Activated T-cell treated with anti-CD3 and anti-CD28 coated beads, Interleukin-2, amount 50 U/mL, for 72 hours (primary cell): ENCODE measurements at regions not wholly inside any gene's neighbourhood (a gene's known extent, or its start where the extent isn't known, plus 50 kb on each side); places are given as distances from the start of the nearest gene placed in this dataset.
A peak's percentile ranks its signal among the peaks of the same experiment; 100 is the strongest.
"Not testable (repeated sequence)": the region's sequence is repeated elsewhere in the genome, so short reads cannot be mapped to it uniquely, and the experiment has no call there.

ENCODE experiments used
- ATAC-seq, 2 donors: fragments of 150-1000 bp; cut with Tn5 transposase; replicated peaks in 1 of 2; 2 replicates each; pipeline ENCODE4 v1.10.0; 2021; ENCODE audit warnings: moderate library complexity in 2 of 2, mild to moderate bottlenecking in 1 of 2
- DNase-seq, 2 donors: peaks; one replicate each; pipeline ENCODE4 v3.0.0; 2021 to 2022; ENCODE audit warnings: mixed read lengths in 1 of 2
- H3K27ac Mint-ChIP-seq: one replicate; pipeline ENCODE4 v1.8.0; 2022; ENCODE audit warnings: mild to moderate bottlenecking, moderate library complexity, mixed read lengths
- H3K27me3 Mint-ChIP-seq: one replicate; pipeline ENCODE4 v1.8.0; 2022; ENCODE audit warnings: low read depth, mixed read lengths
- H3K36me3 Mint-ChIP-seq, 2 donors: one replicate each; pipeline ENCODE4 v1.8.0; 2022; ENCODE audit warnings: mixed read lengths in 2 of 2, mild to moderate bottlenecking in 1 of 2; ENCODE audit not compliant: insufficient read depth in 2 of 2
- H3K4me1 Mint-ChIP-seq: one replicate; pipeline ENCODE4 v1.8.0; 2022; ENCODE audit warnings: low read depth, mixed read lengths
- H3K4me3 Mint-ChIP-seq, 2 donors: one replicate each; pipeline ENCODE4 v1.8.0; 2022; ENCODE audit warnings: mild to moderate bottlenecking in 2 of 2, mixed read lengths in 2 of 2, moderate library complexity in 2 of 2
- H3K9me3 Mint-ChIP-seq, 2 donors: one replicate each; pipeline ENCODE4 v1.8.0; 2022; ENCODE audit warnings: mixed read lengths in 2 of 2

GRCh38 chr1:196366-196765 is 255.1 kb downstream of the OR4F29 start:
- H3K27me3 Mint-ChIP-seq, H3K36me3 Mint-ChIP-seq, DNase-seq, H3K4me3 Mint-ChIP-seq, ATAC-seq, H3K27ac Mint-ChIP-seq, H3K9me3 Mint-ChIP-seq, H3K4me1 Mint-ChIP-seq: not testable (repeated sequence)

- not testable (repeated sequence) for H3K4me3 Mint-ChIP-seq, H3K36me3 Mint-ChIP-seq, H3K27ac Mint-ChIP-seq, H3K9me3 Mint-ChIP-seq, ATAC-seq, H3K27me3 Mint-ChIP-seq, H3K4me1 Mint-ChIP-seq
- peak in 1 of 2 donors; percentile 13 for DNase-seq
Measured at GRCh38 chr1:191296-192049, 260.0 kb downstream of the OR4F29 start.

- not testable (repeated sequence) for DNase-seq, H3K36me3 Mint-ChIP-seq, H3K4me3 Mint-ChIP-seq, H3K9me3 Mint-ChIP-seq, H3K4me1 Mint-ChIP-seq, ATAC-seq, H3K27me3 Mint-ChIP-seq, H3K27ac Mint-ChIP-seq
Measured at GRCh38 chr1:190678-191077, 260.8 kb downstream of the OR4F29 start.

- ATAC-seq, H3K4me3 Mint-ChIP-seq, H3K36me3 Mint-ChIP-seq, H3K4me1 Mint-ChIP-seq, H3K27me3 Mint-ChIP-seq, H3K27ac Mint-ChIP-seq, H3K9me3 Mint-ChIP-seq, DNase-seq: not testable (repeated sequence)
Measured at GRCh38 chr1:189915-190314, 261.6 kb downstream of the OR4F29 start.

- H3K9me3 Mint-ChIP-seq, ATAC-seq, H3K4me1 Mint-ChIP-seq, H3K36me3 Mint-ChIP-seq, H3K4me3 Mint-ChIP-seq, H3K27me3 Mint-ChIP-seq, H3K27ac Mint-ChIP-seq, DNase-seq: not testable (repeated sequence)
Measured at GRCh38 chr1:189270-189669, 262.2 kb downstream of the OR4F29 start.

- H3K27me3 Mint-ChIP-seq, DNase-seq, H3K4me3 Mint-ChIP-seq, H3K27ac Mint-ChIP-seq, H3K4me1 Mint-ChIP-seq, H3K9me3 Mint-ChIP-seq, H3K36me3 Mint-ChIP-seq, ATAC-seq: not testable (repeated sequence)
Measured at GRCh38 chr1:187298-187697, 264.2 kb downstream of the OR4F29 start.

GRCh38 chr1:186691-187131 is 264.8 kb downstream of the OR4F29 start:
- not testable (repeated sequence) for H3K27me3 Mint-ChIP-seq, H3K36me3 Mint-ChIP-seq, H3K4me3 Mint-ChIP-seq, H3K4me1 Mint-ChIP-seq, H3K9me3 Mint-ChIP-seq, DNase-seq, H3K27ac Mint-ChIP-seq, ATAC-seq

- not testable (repeated sequence) for DNase-seq, H3K9me3 Mint-ChIP-seq, H3K27me3 Mint-ChIP-seq, H3K4me3 Mint-ChIP-seq, H3K36me3 Mint-ChIP-seq, H3K4me1 Mint-ChIP-seq, ATAC-seq, H3K27ac Mint-ChIP-seq
Measured at GRCh38 chr1:186223-186622, 265.3 kb downstream of the OR4F29 start.

- not testable (repeated sequence) for H3K27me3 Mint-ChIP-seq, H3K9me3 Mint-ChIP-seq, H3K27ac Mint-ChIP-seq, DNase-seq, H3K4me3 Mint-ChIP-seq, H3K4me1 Mint-ChIP-seq, H3K36me3 Mint-ChIP-seq, ATAC-seq
Measured at GRCh38 chr1:185526-185925, 266.0 kb downstream of the OR4F29 start.

GRCh38 chr1:184336-184686 is 267.2 kb downstream of the OR4F29 start:
- not testable (repeated sequence) for H3K27me3 Mint-ChIP-seq, H3K27ac Mint-ChIP-seq, DNase-seq, H3K4me3 Mint-ChIP-seq, ATAC-seq, H3K36me3 Mint-ChIP-seq, H3K4me1 Mint-ChIP-seq, H3K9me3 Mint-ChIP-seq

GRCh38 chr1:183620-184335 is 267.7 kb downstream of the OR4F29 start:
- H3K4me3 Mint-ChIP-seq, H3K27me3 Mint-ChIP-seq, H3K4me1 Mint-ChIP-seq, H3K36me3 Mint-ChIP-seq, DNase-seq, ATAC-seq, H3K27ac Mint-ChIP-seq, H3K9me3 Mint-ChIP-seq: not testable (repeated sequence)

GRCh38 chr1:183081-183480 is 268.4 kb downstream of the OR4F29 start:
- H3K27me3 Mint-ChIP-seq, DNase-seq, ATAC-seq, H3K9me3 Mint-ChIP-seq, H3K4me3 Mint-ChIP-seq, H3K27ac Mint-ChIP-seq, H3K4me1 Mint-ChIP-seq, H3K36me3 Mint-ChIP-seq: not testable (repeated sequence)

- not testable (repeated sequence) for DNase-seq, H3K27ac Mint-ChIP-seq, ATAC-seq, H3K9me3 Mint-ChIP-seq, H3K36me3 Mint-ChIP-seq, H3K4me3 Mint-ChIP-seq, H3K4me1 Mint-ChIP-seq, H3K27me3 Mint-ChIP-seq
Measured at GRCh38 chr1:182631-183030, 268.8 kb downstream of the OR4F29 start.
